ENCODE measurements at regions not wholly inside any gene's neighbourhood (a gene's known extent, or its start where the extent isn't known, plus 50 kb on each side); places are given as distances from the start of the nearest gene placed in this dataset.
"Not testable (repeated sequence)": the region's sequence is repeated elsewhere in the genome, so short reads cannot be mapped to it uniquely, and the experiment has no call there.

DNA sequence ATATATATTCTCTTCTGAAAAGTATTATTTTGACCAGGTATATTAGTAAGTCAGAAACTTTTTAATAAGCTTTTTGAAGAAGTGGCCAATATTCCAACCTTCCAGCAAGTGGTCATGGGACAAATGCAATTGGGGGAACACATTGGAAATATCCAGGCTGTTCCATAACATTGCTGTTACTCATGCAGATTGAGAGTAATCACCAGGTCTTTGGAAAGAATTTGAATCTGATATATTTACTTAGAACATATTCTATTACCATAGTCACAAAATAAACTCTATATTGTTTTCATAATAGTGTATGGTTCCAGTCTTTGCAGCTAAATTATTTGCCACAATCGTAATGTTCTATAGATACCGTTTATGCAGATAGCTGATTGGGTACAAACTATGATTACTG, 102.8 kb downstream of the TAF11L14 start:
- no peaks in the 10 kb centered on the region for H3K4me1 ChIP-seq (ENCODE audit: low read depth)
- H3K27ac ChIP-seq, result no peak overlapping the region
- H3K36me3 ChIP-seq, result no peaks in the 10 kb centered on the region
- no peak overlapping the region for H3K4me3 ChIP-seq
- TF ChIP-seq, protein P1, sequence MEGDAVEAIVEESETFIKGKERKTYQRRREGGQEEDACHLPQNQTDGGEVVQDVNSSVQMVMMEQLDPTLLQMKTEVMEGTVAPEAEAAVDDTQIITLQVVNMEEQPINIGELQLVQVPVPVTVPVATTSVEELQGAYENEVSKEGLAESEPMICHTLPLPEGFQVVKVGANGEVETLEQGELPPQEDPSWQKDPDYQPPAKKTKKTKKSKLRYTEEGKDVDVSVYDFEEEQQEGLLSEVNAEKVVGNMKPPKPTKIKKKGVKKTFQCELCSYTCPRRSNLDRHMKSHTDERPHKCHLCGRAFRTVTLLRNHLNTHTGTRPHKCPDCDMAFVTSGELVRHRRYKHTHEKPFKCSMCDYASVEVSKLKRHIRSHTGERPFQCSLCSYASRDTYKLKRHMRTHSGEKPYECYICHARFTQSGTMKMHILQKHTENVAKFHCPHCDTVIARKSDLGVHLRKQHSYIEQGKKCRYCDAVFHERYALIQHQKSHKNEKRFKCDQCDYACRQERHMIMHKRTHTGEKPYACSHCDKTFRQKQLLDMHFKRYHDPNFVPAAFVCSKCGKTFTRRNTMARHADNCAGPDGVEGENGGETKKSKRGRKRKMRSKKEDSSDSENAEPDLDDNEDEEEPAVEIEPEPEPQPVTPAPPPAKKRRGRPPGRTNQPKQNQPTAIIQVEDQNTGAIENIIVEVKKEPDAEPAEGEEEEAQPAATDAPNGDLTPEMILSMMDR (IDR thresholded peaks at IDR 0.05; ENCODE audit: low read depth, low read length), result no peak
- no peak for DNase-seq (ENCODE audit: low read depth in 1 of 2, low spot score in 1 of 2)
- no peaks in the 10 kb centered on the region for H3K27me3 ChIP-seq
- H3K9me3 ChIP-seq (ENCODE audit: low read depth), result no peaks in the 10 kb centered on the region

DNA sequence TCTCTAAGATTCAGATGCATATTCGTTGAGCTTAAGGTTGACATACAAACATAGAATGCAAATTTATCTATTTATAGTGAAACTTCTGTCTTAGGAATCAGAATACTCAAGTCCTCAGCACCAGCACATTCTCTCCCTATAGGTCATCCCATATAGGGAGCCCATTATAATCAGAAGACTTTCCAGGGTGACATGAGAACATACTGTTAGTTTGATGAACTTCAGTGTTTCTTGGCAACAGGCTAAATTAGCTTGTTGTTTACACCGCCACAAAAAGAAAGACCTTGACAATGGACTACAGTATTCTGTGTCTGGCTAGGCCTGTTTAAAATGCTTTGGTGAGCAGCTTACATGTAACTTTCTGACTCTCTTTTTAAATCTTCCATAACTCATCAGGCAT, 104.2 kb downstream of the TAF11L14 start:
- Histone ChIP-seq H3K36me3 (no peaks in the 10 kb centered on the region), H3K4me1 (ENCODE audit: low read depth) (no peaks in the 10 kb centered on the region), H3K4me3 (no peak overlapping the region), H3K27ac (no peak overlapping the region), H3K27me3 (no peaks in the 10 kb centered on the region), H3K9me3 (ENCODE audit: low read depth) (no peaks in the 10 kb centered on the region)
- TF ChIP-seq, protein P1 (IDR thresholded peaks at IDR 0.05; ENCODE audit: low read depth, low read length), result no peak
- no peak for DNase-seq (ENCODE audit: low read depth in 1 of 2, low spot score in 1 of 2)

GRCh38 chr5:17743580-17744435, 109.5 kb downstream of the TAF11L14 start:
- TF ChIP-seq, protein P1 (IDR thresholded peaks at IDR 0.05; ENCODE audit: low read depth, low read length), result no peak
- peak in 1 of 2 donors; percentile 18 for DNase-seq (ENCODE audit: low read depth in 1 of 2, low spot score in 1 of 2)
- Histone ChIP-seq H3K27ac (no peak overlapping the region), H3K4me1 (ENCODE audit: low read depth) (no peaks in the 10 kb centered on the region), H3K4me3 (no peak overlapping the region), H3K9me3 (ENCODE audit: low read depth) (no peaks in the 10 kb centered on the region), H3K36me3 (no peaks in the 10 kb centered on the region), H3K27me3 (no peaks in the 10 kb centered on the region)

GRCh38 chr5:17748201-17748600, 113.9 kb downstream of the TAF11L14 start:
- H3K4me1 ChIP-seq (ENCODE audit: low read depth), result no peaks in the 10 kb centered on the region
- H3K36me3 ChIP-seq, result no peaks in the 10 kb centered on the region
- no peak overlapping the region for H3K4me3 ChIP-seq
- no peaks in the 10 kb centered on the region for H3K9me3 ChIP-seq (ENCODE audit: low read depth)
- no peak for DNase-seq (ENCODE audit: low read depth in 1 of 2, low spot score in 1 of 2)
- TF ChIP-seq, protein P1 (IDR thresholded peaks at IDR 0.05; ENCODE audit: low read depth, low read length), result no peak
- H3K27ac ChIP-seq, result no peak overlapping the region
- H3K27me3 ChIP-seq, result no peaks in the 10 kb centered on the region

DNA sequence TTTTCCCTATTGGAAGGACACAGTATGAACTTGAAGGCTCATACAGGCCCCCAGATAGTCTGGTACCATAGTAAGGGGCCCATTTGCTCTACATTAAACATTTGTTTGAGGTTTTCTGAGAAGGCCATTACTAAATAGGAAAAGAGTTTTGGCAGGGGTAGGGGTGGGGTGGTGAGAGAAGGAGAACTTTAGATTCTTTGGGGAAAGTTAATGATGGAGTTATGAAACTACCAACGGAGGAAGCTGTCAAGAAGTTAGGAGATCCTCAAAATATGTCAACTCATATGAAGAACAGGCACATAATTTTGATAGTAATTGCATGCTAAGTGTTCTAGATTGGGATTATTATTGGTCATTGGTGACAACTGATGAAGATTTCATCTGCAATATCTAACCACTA, 114.7 kb downstream of the TAF11L14 start:
- Histone ChIP-seq H3K4me3 (no peak overlapping the region), H3K27me3 (no peaks in the 10 kb centered on the region), H3K27ac (no peak overlapping the region), H3K36me3 (no peaks in the 10 kb centered on the region), H3K9me3 (ENCODE audit: low read depth) (no peaks in the 10 kb centered on the region), H3K4me1 (ENCODE audit: low read depth) (no peaks in the 10 kb centered on the region)
- DNase-seq (ENCODE audit: low read depth in 1 of 2, low spot score in 1 of 2), result no peak
- TF ChIP-seq, protein P1 (IDR thresholded peaks at IDR 0.05; ENCODE audit: low read depth, low read length), result no peak

- H3K36me3 ChIP-seq, result not testable (repeated sequence)
Observed at GRCh38 chr5:17755406-17755805, 121.1 kb downstream of the TAF11L14 start.

More at GRCh38 chr5:17755406-17755805, 121.1 kb downstream of the TAF11L14 start:
- H3K9me3 ChIP-seq (ENCODE audit: low read depth); H3K4me1 ChIP-seq (ENCODE audit: low read depth); DNase-seq (ENCODE audit: low read depth in 1 of 2, low spot score in 1 of 2); H3K4me3 ChIP-seq; H3K27ac ChIP-seq; H3K27me3 ChIP-seq: not testable (repeated sequence)

All from cardiac muscle cell (in vitro differentiated cells and primary cell).